TTC549 (cell line): ENCODE measurements at regions not wholly inside any gene's neighbourhood (a gene's known extent, or its start where the extent isn't known, plus 50 kb on each side); places are given as distances from the start of the nearest gene placed in this dataset.
"Not testable (repeated sequence)": the region's sequence is repeated elsewhere in the genome, so short reads cannot be mapped to it uniquely, and the experiment has no call there.

Source experiments
- FAIRE-seq: peaks from 2 replicates; lab custom pipeline; 2012; peaks lifted over from hg19 to GRCh38; lab: Jason Lieb, UNC

- FAIRE-seq, result not testable (repeated sequence)
Measured at GRCh38 chr3:75446948-75447347, 217.2 kb upstream of the FRG2C start.

GRCh38 chr3:75453328-75453727 is 210.8 kb upstream of the FRG2C start:
- FAIRE-seq, result not testable (repeated sequence)

- not testable (repeated sequence) for FAIRE-seq
Measured at GRCh38 chr3:75453839-75454238, 210.3 kb upstream of the FRG2C start.

- FAIRE-seq, result not testable (repeated sequence)
Measured at GRCh38 chr3:75474530-75474929, 189.6 kb upstream of the FRG2C start.

GRCh38 chr3:75496600-75496999 is 167.5 kb upstream of the FRG2C start:
- not testable (repeated sequence) for FAIRE-seq

GRCh38 chr3:75500357-75500756 is 163.8 kb upstream of the FRG2C start:
- not testable (repeated sequence) for FAIRE-seq

- not testable (repeated sequence) for FAIRE-seq
Measured at GRCh38 chr3:75502171-75502570, 162.0 kb upstream of the FRG2C start.

GRCh38 chr3:75502769-75503756 is 161.1 kb upstream of the FRG2C start:
- not testable (repeated sequence) for FAIRE-seq

GRCh38 chr3:75506603-75507002 is 157.5 kb upstream of the FRG2C start:
- no peak for FAIRE-seq

- not testable (repeated sequence) for FAIRE-seq
Measured at GRCh38 chr3:75507956-75508355, 156.2 kb upstream of the FRG2C start.

- FAIRE-seq, result not testable (repeated sequence)
Measured at GRCh38 chr3:75527657-75528056, 136.5 kb upstream of the FRG2C start.

GRCh38 chr3:75552095-75552494 is 112.0 kb upstream of the FRG2C start:
- FAIRE-seq, result not testable (repeated sequence)

GRCh38 chr3:75564427-75564826 is 99.7 kb upstream of the FRG2C start:
- FAIRE-seq, result not testable (repeated sequence)

GRCh38 chr3:75572303-75572702 is 91.8 kb upstream of the FRG2C start:
- not testable (repeated sequence) for FAIRE-seq

- FAIRE-seq, result not testable (repeated sequence)
Measured at GRCh38 chr3:75579091-75579490, 85.0 kb upstream of the FRG2C start.

GRCh38 chr3:75579536-75579935 is 84.6 kb upstream of the FRG2C start:
- FAIRE-seq, result not testable (repeated sequence)

GRCh38 chr3:75579981-75580782 is 83.9 kb upstream of the FRG2C start:
- FAIRE-seq, result not testable (repeated sequence)

- not testable (repeated sequence) for FAIRE-seq
Measured at GRCh38 chr3:75582536-75582935, 81.6 kb upstream of the FRG2C start.

- not testable (repeated sequence) for FAIRE-seq
Measured at GRCh38 chr3:75583116-75583515, 81.0 kb upstream of the FRG2C start.

- FAIRE-seq, result not testable (repeated sequence)
Measured at GRCh38 chr3:75587695-75588094, 76.4 kb upstream of the FRG2C start.

GRCh38 chr3:75590382-75590781 is 73.7 kb upstream of the FRG2C start:
- FAIRE-seq, result not testable (repeated sequence)

- not testable (repeated sequence) for FAIRE-seq
Measured at GRCh38 chr3:75604286-75604934, 59.7 kb upstream of the FRG2C start.
